ENCODE measurements at regions not wholly inside any gene's neighbourhood (a gene's known extent, or its start where the extent isn't known, plus 50 kb on each side); places are given as distances from the start of the nearest gene placed in this dataset.

GRCh38 chr12:126243814-126244440 is 1178.7 kb downstream of the AACS start:
- TF ChIP-seq EZH2 (IDR thresholded peaks at IDR 0.05; ENCODE audit: borderline replicate concordance, low read length) = no peak
- no peak for TF ChIP-seq CTCF (IDR thresholded peaks at IDR 0.05; ENCODE audit: low read length)
